NT2/D1 (cell line): ENCODE measurements at regions not wholly inside any gene's neighbourhood (a gene's known extent, or its start where the extent isn't known, plus 50 kb on each side); places are given as distances from the start of the nearest gene placed in this dataset.

Experiments used
- SUZ12 ChIP-seq: IDR thresholded peaks from 2 replicates; pipeline ENCODE4 v1.6.1; 2011; ENCODE audit not compliant: insufficient read length, insufficient read depth; ENCODE audit errors: extremely low read depth
- YY1 ChIP-seq: IDR thresholded peaks from 2 replicates; pipeline ENCODE4 v1.6.1; 2011; ENCODE audit not compliant: insufficient read length, insufficient read depth
- ZNF274 ChIP-seq: IDR thresholded peaks from 2 replicates; pipeline ENCODE4 v1.6.1; 2011; ENCODE audit warnings: mild to moderate bottlenecking, low read depth, low read length

DNA sequence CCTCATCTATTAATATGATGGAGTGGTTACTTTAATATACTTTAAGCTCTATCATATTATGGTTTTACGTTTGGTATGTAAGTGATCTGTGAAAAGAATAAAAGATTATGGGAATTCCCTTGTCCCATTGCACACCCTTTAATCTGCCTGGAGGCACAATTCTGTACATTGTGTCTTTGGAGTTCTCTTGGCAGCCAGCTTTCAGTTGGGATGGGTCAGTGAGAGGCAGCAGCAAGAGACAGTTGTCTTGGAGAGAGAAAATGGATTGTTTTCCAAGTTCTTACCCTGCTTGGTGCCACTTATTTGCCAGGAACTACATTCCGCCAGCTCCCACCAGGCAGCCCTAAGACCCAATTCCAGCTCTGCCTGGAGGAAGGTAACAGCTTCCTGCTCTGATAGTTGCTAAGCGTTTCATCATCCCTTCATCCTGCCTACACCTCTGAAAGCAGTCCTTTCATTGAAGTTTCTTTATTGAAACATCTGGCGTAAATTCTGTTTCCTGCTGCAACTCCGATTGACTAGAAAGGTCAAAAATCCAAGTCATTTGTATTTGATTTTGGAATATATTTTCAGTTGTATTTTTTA, 365.2 kb downstream of the AKAIN1 start:
- TF ChIP-seq ZNF274 (no peak), YY1 (no peak), SUZ12 (no peak)
